Activated CD4-positive, CD25-positive, alpha-beta regulatory T cell treated with anti-CD3 and anti-CD28 coated beads, Interleukin-2, amount 50 U/mL, for 24 hours (primary cell): ENCODE measurements at regions not wholly inside any gene's neighbourhood (a gene's known extent, or its start where the extent isn't known, plus 50 kb on each side); places are given as distances from the start of the nearest gene placed in this dataset.
"Not testable (repeated sequence)": the region's sequence is repeated elsewhere in the genome, so short reads cannot be mapped to it uniquely, and the experiment has no call there.

ENCODE experiments used
- ATAC-seq, 2 donors: fragments of 150-1000 bp; cut with Tn5 transposase; one replicate each; pipeline ENCODE4 v1.10.0; 2021; ENCODE audit warnings: mild to moderate bottlenecking in 1 of 2, moderate library complexity in 1 of 2

- no peak for ATAC-seq
Observed at GRCh38 chr13:90015565-90016507, 1331.7 kb upstream of the MIR17HG start.

GRCh38 chr13:90016688-90017087, 1330.8 kb upstream of the MIR17HG start:
- ATAC-seq = no peak

- ATAC-seq = no peak
Observed at GRCh38 chr13:90020536-90021070, 1326.9 kb upstream of the MIR17HG start.

GRCh38 chr13:90027409-90027808, 1320.1 kb upstream of the MIR17HG start:
- no peak for ATAC-seq

- no peak for ATAC-seq
Observed at GRCh38 chr13:90032313-90032712, 1315.2 kb upstream of the MIR17HG start.

- ATAC-seq = no peak
Observed at GRCh38 chr13:90032841-90033493, 1314.5 kb upstream of the MIR17HG start.

GRCh38 chr13:90039516-90039915, 1308.0 kb upstream of the MIR17HG start:
- no peak for ATAC-seq

GRCh38 chr13:90047600-90047999, 1299.9 kb upstream of the MIR17HG start:
- ATAC-seq = no peak

GRCh38 chr13:90049989-90050671, 1297.4 kb upstream of the MIR17HG start:
- no peak for ATAC-seq

GRCh38 chr13:90055121-90055520, 1292.4 kb upstream of the MIR17HG start:
- no peak for ATAC-seq

- ATAC-seq = no peak
Observed at GRCh38 chr13:90055760-90056159, 1291.7 kb upstream of the MIR17HG start.

GRCh38 chr13:90064226-90064625, 1283.3 kb upstream of the MIR17HG start:
- ATAC-seq = not testable (repeated sequence)

- ATAC-seq = no peak
Observed at GRCh38 chr13:90068658-90069057, 1278.8 kb upstream of the MIR17HG start.

- ATAC-seq = no peak
Observed at GRCh38 chr13:90070362-90070761, 1277.1 kb upstream of the MIR17HG start.

GRCh38 chr13:90070837-90071525, 1276.5 kb upstream of the MIR17HG start:
- ATAC-seq = no peak

GRCh38 chr13:90084684-90085290, 1262.7 kb upstream of the MIR17HG start:
- ATAC-seq = no peak

- no peak for ATAC-seq
Observed at GRCh38 chr13:90089051-90089450, 1258.4 kb upstream of the MIR17HG start.

- no peak for ATAC-seq
Observed at GRCh38 chr13:90091611-90092010, 1255.9 kb upstream of the MIR17HG start.

- no peak for ATAC-seq
Observed at GRCh38 chr13:90094357-90094756, 1253.1 kb upstream of the MIR17HG start.

- no peak for ATAC-seq
Observed at GRCh38 chr13:90098577-90098976, 1248.9 kb upstream of the MIR17HG start.

GRCh38 chr13:90099847-90100246, 1247.6 kb upstream of the MIR17HG start:
- no peak for ATAC-seq
